Parathyroid adenoma (tissue), 2 donors: ENCODE measurements at regions not wholly inside any gene's neighbourhood (a gene's known extent, or its start where the extent isn't known, plus 50 kb on each side); places are given as distances from the start of the nearest gene placed in this dataset.

Experiments
- H2AFZ ChIP-seq: fragments of 300-600 bp; sonication (generic); one replicate; pipeline ENCODE4 v1.7.0; 2017; ENCODE audit warnings: antibody characterized with exemption, mild to moderate bottlenecking
- H3K27ac ChIP-seq: fragments of 300-600 bp; sonication (generic); one replicate; pipeline ENCODE4 v1.7.0; 2017
- H3K27me3 ChIP-seq: fragments of 300-600 bp; sonication (generic); one replicate; pipeline ENCODE4 v1.7.0; 2017; ENCODE audit warnings: low read length; ENCODE audit not compliant: control insufficient read depth, insufficient read depth
- H3K36me3 ChIP-seq: fragments of 300-600 bp; sonication (generic); one replicate; pipeline ENCODE4 v1.7.0; 2017; ENCODE audit warnings: low read length; ENCODE audit not compliant: control insufficient read depth, insufficient read depth
- H3K4me1 ChIP-seq: fragments of 300-600 bp; sonication (generic); one replicate; pipeline ENCODE4 v1.7.0; 2017; ENCODE audit warnings: control low read depth
- H3K4me2 ChIP-seq: fragments of 300-600 bp; sonication (generic); one replicate; pipeline ENCODE4 v1.7.0; 2017; ENCODE audit warnings: low read length
- H3K4me3 ChIP-seq: fragments of 300-600 bp; sonication (generic); one replicate; pipeline ENCODE4 v1.7.0; 2017; ENCODE audit warnings: low read depth, low read length
- H3K79me2 ChIP-seq: fragments of 300-600 bp; sonication (generic); one replicate; pipeline ENCODE4 v1.7.0; 2017; ENCODE audit warnings: control low read depth
- H3K9ac ChIP-seq: fragments of 300-600 bp; sonication (generic); one replicate; pipeline ENCODE4 v1.7.0; 2017; ENCODE audit warnings: mild to moderate bottlenecking
- H3K9me3 ChIP-seq: fragments of 300-600 bp; sonication (generic); one replicate; pipeline ENCODE4 v1.7.0; 2017; ENCODE audit warnings: low read length; ENCODE audit not compliant: control insufficient read depth
- TF ChIP-seq, protein P1 (sequence below): fragments of 300-600 bp; sonication (generic); IDR thresholded peaks from one replicate; pipeline ENCODE4 v1.7.0; 2017; ENCODE audit warnings: antibody characterized with exemption, mild to moderate bottlenecking
- donor health status: primary hyperparathyroidism.

DNA sequence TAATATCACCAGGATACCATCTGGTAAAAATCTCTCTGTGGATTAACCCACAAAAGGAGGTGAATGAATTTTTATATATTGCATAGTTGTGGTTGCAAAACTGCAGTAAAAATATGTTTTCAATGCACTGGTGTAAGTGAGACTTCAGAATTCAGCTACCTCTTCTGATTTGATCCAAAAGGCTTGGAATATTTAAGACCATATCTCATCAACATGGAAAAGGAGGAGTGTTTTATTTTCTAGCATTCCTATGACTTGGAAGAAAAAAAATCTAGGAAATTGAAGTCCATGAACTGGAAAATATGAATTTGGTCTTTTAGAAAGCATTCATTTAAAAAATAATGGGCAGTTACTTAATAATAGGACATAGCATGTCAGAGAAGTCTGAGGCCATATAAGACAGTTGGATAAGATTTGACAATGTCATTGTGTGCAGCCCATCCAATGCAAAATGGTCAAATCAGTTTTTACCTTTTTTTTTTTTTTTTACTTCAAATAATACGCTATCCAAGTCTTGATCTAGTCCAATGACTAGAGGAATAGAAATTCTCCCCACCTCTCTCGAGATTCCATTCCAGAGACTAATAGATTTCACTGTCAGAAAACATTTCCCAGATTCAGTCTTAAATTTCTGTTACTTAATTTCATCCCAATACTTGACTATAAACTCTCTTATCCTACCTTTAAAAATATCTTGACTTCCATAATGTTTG lies 364.9 kb upstream of the PMFBP1 start:
- Histone ChIP-seq H3K4me1 (no peaks in the 10 kb centered on the region), H3K4me2 (no peak overlapping the region), H3K9me3 (no peaks in the 10 kb centered on the region), H3K27me3 (no peaks in the 10 kb centered on the region), H3K36me3 (no peaks in the 10 kb centered on the region), H2AFZ (no peak overlapping the region), H3K4me3 (no peak overlapping the region), H3K9ac (no peak overlapping the region), H3K27ac (no peak overlapping the region), H3K79me2 (no peaks in the 10 kb centered on the region)
- TF ChIP-seq, protein P1, sequence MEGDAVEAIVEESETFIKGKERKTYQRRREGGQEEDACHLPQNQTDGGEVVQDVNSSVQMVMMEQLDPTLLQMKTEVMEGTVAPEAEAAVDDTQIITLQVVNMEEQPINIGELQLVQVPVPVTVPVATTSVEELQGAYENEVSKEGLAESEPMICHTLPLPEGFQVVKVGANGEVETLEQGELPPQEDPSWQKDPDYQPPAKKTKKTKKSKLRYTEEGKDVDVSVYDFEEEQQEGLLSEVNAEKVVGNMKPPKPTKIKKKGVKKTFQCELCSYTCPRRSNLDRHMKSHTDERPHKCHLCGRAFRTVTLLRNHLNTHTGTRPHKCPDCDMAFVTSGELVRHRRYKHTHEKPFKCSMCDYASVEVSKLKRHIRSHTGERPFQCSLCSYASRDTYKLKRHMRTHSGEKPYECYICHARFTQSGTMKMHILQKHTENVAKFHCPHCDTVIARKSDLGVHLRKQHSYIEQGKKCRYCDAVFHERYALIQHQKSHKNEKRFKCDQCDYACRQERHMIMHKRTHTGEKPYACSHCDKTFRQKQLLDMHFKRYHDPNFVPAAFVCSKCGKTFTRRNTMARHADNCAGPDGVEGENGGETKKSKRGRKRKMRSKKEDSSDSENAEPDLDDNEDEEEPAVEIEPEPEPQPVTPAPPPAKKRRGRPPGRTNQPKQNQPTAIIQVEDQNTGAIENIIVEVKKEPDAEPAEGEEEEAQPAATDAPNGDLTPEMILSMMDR, result no peak

DNA sequence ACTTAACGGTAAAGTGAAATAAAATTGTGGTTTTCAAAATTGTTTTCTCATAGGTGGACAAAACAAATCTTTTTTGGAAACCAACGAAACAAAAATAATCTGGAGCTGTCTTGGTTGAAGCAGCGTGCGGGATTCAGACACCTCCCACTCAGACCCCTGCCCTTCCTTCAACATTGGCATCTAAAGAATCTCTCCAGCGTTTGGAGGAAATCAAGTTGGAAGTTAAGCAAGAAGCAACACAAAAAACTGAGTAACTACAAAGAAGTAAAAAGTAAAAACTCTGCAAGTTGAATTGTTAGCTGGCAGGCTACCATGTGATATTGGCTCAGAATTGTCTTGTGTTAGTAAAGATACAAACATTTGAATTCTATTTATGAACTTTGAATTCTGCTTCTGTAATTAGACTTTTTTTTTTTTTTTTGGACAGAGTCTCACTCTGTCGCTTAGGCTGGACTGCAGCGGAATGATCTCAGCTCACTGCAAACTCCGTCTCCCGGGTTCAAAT lies 361.0 kb upstream of the PMFBP1 start:
- H2AFZ ChIP-seq, result no peak overlapping the region
- H3K9me3 ChIP-seq, result no peaks in the 10 kb centered on the region
- no peak overlapping the region for H3K4me2 ChIP-seq
- H3K79me2 ChIP-seq, result no peaks in the 10 kb centered on the region
- no peak overlapping the region for H3K4me3 ChIP-seq
- no peaks in the 10 kb centered on the region for H3K4me1 ChIP-seq
- no peaks in the 10 kb centered on the region for H3K36me3 ChIP-seq
- H3K27me3 ChIP-seq, result no peaks in the 10 kb centered on the region
- TF ChIP-seq, protein P1, result no peak
- no peak overlapping the region for H3K27ac ChIP-seq
- no peak overlapping the region for H3K9ac ChIP-seq

DNA sequence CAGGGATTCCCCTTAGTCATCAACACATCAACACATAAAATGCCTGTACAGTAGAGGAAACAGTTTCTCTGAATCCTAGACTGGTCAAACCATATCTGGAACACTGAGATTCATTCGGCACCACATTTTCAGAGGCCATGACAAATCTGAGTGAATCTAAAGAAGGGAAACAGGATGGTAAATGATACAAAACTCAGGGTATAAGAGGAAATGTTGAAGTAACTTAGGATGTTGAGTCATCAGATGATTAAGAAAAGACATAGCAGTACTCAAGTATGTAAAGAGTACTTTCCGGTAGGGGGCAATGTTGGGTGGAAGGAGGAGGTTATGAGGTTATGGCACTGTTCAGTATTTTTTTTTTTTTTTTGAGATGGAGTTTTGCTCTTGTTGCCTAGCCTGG lies 358.5 kb upstream of the PMFBP1 start:
- TF ChIP-seq, protein P1, result no peak
- H3K4me2 ChIP-seq, result no peak overlapping the region
- H3K79me2 ChIP-seq, result no peaks in the 10 kb centered on the region

DNA sequence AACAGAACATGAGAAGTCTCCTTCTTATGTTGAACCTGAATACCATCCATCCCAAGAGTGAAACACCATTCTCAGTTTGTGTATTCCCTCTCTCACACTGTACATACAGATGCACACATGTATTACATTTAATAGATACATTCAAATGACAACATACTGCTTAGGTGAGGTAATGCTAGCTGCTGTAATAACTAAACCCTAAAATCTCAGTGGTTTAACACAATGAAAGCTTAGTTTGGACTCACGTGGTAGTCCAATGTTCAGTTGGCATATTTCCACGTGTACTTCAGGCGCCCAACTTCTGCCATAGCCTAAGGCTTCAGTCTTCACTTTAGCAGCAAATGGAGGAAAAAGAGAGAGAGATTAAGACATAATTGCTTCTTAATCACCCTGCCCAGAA lies 351.1 kb upstream of the PMFBP1 start:
- Histone ChIP-seq H2AFZ (no peak overlapping the region), H3K9ac (no peak overlapping the region), H3K4me1 (no peaks in the 10 kb centered on the region), H3K36me3 (no peaks in the 10 kb centered on the region), H3K9me3 (no peaks in the 10 kb centered on the region), H3K27ac (no peak overlapping the region), H3K4me3 (no peak overlapping the region), H3K27me3 (no peaks in the 10 kb centered on the region), H3K4me2 (no peak overlapping the region), H3K79me2 (no peaks in the 10 kb centered on the region)
- TF ChIP-seq, protein P1, result no peak

More for the DNA sequence above, 358.5 kb upstream of the PMFBP1 start:
- H2AFZ ChIP-seq, result no peak overlapping the region
- H3K4me3 ChIP-seq, result no peak overlapping the region
- H3K27me3 ChIP-seq, result no peaks in the 10 kb centered on the region
- no peak overlapping the region for H3K27ac ChIP-seq
- H3K9ac ChIP-seq, result no peak overlapping the region
- H3K4me1 ChIP-seq, result no peaks in the 10 kb centered on the region
- H3K9me3 ChIP-seq, result no peaks in the 10 kb centered on the region
- no peaks in the 10 kb centered on the region for H3K36me3 ChIP-seq

DNA sequence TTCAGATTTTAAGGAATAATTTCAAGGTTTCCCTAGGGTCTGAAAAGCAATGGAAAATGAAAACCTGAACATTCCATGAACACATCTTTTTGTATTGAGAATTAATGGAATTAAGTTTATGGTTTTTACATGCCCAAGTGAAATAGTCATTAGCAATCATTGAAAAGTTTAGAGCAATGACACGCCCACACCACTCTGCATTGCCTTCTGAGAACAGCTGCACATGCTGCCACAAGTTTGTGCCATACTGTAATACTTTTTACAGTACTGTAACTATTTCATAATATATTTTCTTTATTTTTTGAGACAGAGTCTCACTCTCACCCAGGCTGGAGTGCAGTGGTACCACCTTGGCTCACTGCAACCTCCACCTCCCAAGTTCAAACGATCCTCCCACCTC lies 345.2 kb upstream of the PMFBP1 start:
- H3K4me3 ChIP-seq, result no peak overlapping the region
- H3K79me2 ChIP-seq, result no peaks in the 10 kb centered on the region
- TF ChIP-seq, protein P1, result no peak
- H3K27ac ChIP-seq, result no peak overlapping the region
- no peaks in the 10 kb centered on the region for H3K9me3 ChIP-seq
- no peaks in the 10 kb centered on the region for H3K27me3 ChIP-seq
- H2AFZ ChIP-seq, result no peak overlapping the region
- H3K9ac ChIP-seq, result no peak overlapping the region
- no peaks in the 10 kb centered on the region for H3K4me1 ChIP-seq
- H3K4me2 ChIP-seq, result no peak overlapping the region
- no peaks in the 10 kb centered on the region for H3K36me3 ChIP-seq
